Ovary (tissue), 7 donors: ENCODE measurements at regions not wholly inside any gene's neighbourhood (a gene's known extent, or its start where the extent isn't known, plus 50 kb on each side); places are given as distances from the start of the nearest gene placed in this dataset.

Experiments
- DNase-seq, 5 donors: peaks; one replicate each; pipeline ENCODE4 v3.0.0-alpha.2; 2019 to 2020
- H3K27ac ChIP-seq, 2 donors: fragments of 200-600 bp; one replicate each; pipeline versions ENCODE4 v1.5.1 to v1.8.0; 2019 to 2022
- H3K27me3 ChIP-seq: fragments of 200-600 bp; one replicate; pipeline ENCODE4 v1.8.0; 2022
- H3K36me3 ChIP-seq: fragments of 200-600 bp; sonication (generic); one replicate; pipeline ENCODE4 v1.5.1; 2019
- H3K4me1 ChIP-seq: one replicate; pipeline ENCODE4 v1.8.1; 2013; ENCODE audit warnings: mild to moderate bottlenecking, moderate library complexity; ENCODE audit not compliant: insufficient read depth
- H3K4me3 ChIP-seq: fragments of 200-600 bp; sonication (generic); one replicate; pipeline ENCODE4 v1.5.1; 2017
- H3K9me3 ChIP-seq, 2 donors: fragments of 200-600 bp in 1 of 2; sonication (generic) in 1 of 2; one replicate each; pipeline versions ENCODE4 v1.5.1 to v1.8.1; 2013 to 2019; ENCODE audit warnings: mild to moderate bottlenecking in 1 of 2, moderate library complexity in 1 of 2
- EP300 ChIP-seq: sonication (generic); formaldehyde crosslinking; IDR thresholded peaks from one replicate; pipeline ENCODE4 v1.6.1; 2017; ENCODE audit warnings: antibody characterized with exemption
- POLR2A ChIP-seq: fragments of 450-650 bp; IDR thresholded peaks from one replicate; pipeline ENCODE4 v1.6.1; 2017; ENCODE audit warnings: antibody characterized with exemption, mild to moderate bottlenecking, moderate library complexity
- WGBS, 3 donors: extraction: QIAGEN DNeasy Blood & Tissue Kit in 1 of 3; methylation state at CpG; one replicate each; pipeline versions ENCODE4 v1.1.5 to v1.1.7; 2013 to 2017; 5-methylcytosine and 5-hydroxymethylcytosine counted together
- intact Hi-C, 4 donors: fragments of 100-400 bp; cut with DNase I; formaldehyde crosslinking; loops; one replicate each; pipeline versions ENCODE4 v1.11.0 to v1.15.1; 2022 to 2023
- TF ChIP-seq, protein P1 (sequence below), 3 donors: fragments of 450-650 bp in 2 of 3; fragments of 200-600 bp in 1 of 3; IDR thresholded peaks; one replicate each; pipeline versions ENCODE4 v1.5.1 to v1.8.0; 2016 to 2022; ENCODE audit warnings: antibody characterized with exemption in 3 of 3, mild to moderate bottlenecking in 1 of 3
- donor health status: DM: no; HTN: no; CAD: no; lungs with moderate emphysema.
- donor health status: DM: no; HTN: no; CAD: no.
- donor health status: Bipolar disorder and iron deficiency.
- donor health status: DM: no; HTN: no; CAD: no.
- donor health status: DM: yes; HTN: yes; CAD: no.

DNA sequence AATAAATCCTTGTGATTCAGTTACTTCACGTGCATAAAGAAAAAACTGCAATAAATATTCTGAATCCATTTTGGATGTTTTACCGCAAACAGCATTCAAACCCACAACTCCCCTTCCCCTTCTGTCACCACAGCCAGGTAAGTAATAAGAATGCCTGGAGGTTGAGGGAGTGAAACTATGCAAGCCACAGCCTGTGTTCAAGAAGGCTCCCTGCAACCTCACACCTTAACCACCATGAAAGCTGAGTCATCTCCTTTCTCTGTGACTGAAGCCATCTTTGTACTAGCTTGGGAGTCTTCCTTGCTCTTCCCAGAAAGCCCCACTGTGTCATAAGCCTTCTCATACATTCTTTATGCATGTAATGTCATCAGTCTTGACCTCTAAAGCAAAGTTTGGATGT, 297.0 kb upstream of the PUDP start:
- TF ChIP-seq EP300 (no peak), POLR2A (no peak)
- TF ChIP-seq, protein P1, sequence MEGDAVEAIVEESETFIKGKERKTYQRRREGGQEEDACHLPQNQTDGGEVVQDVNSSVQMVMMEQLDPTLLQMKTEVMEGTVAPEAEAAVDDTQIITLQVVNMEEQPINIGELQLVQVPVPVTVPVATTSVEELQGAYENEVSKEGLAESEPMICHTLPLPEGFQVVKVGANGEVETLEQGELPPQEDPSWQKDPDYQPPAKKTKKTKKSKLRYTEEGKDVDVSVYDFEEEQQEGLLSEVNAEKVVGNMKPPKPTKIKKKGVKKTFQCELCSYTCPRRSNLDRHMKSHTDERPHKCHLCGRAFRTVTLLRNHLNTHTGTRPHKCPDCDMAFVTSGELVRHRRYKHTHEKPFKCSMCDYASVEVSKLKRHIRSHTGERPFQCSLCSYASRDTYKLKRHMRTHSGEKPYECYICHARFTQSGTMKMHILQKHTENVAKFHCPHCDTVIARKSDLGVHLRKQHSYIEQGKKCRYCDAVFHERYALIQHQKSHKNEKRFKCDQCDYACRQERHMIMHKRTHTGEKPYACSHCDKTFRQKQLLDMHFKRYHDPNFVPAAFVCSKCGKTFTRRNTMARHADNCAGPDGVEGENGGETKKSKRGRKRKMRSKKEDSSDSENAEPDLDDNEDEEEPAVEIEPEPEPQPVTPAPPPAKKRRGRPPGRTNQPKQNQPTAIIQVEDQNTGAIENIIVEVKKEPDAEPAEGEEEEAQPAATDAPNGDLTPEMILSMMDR (IDR thresholded peaks at IDR 0.05) = no peak
- Histone ChIP-seq H3K27ac (no peak overlapping the region), H3K4me1 (no peaks in the 10 kb centered on the region), H3K9me3 (no peaks in the 10 kb centered on the region), H3K27me3 (no peaks in the 10 kb centered on the region), H3K36me3 (no peaks in the 10 kb centered on the region), H3K4me3 (no peak overlapping the region)
- intact Hi-C loops = no loop called here
- no peak for DNase-seq
- WGBS, 3 donors = 71 to 88% (median 76%) methylated on average over 2 of the region's 2 CpGs

DNA sequence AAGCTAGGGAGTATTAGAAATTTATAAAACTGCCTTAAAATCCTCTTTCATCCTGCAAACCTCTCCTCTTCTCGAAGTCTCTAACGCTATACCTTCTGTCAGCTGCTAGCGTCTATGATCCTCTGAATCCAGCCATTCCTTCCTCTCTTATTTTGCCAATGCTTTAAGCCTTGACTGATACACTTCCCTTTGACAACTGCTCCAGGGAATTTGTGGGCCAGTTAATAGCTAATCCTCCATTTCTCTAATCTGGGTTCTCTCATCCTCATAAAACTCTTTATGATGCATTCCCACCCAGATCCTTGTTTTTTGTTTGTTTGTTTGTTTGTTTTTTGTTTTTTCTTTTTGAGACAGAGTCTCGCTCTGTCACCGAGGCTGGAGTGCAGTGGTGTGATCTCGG, 293.6 kb upstream of the PUDP start:
- no peaks in the 10 kb centered on the region for H3K36me3 ChIP-seq
- intact Hi-C loops = no loop called here
- H3K9me3 ChIP-seq = no peaks in the 10 kb centered on the region
- TF ChIP-seq EP300 = no peak
- no peak for TF ChIP-seq POLR2A
- TF ChIP-seq, protein P1 (IDR thresholded peaks at IDR 0.05) = no peak
- H3K4me3 ChIP-seq = no peak overlapping the region
- no peak for DNase-seq
- no peaks in the 10 kb centered on the region for H3K4me1 ChIP-seq
- 87 to 90% (median 90%) methylated on average over 6 of the region's 6 CpGs for WGBS, 3 donors
- H3K27ac ChIP-seq = no peak overlapping the region
- H3K27me3 ChIP-seq = no peaks in the 10 kb centered on the region

DNA sequence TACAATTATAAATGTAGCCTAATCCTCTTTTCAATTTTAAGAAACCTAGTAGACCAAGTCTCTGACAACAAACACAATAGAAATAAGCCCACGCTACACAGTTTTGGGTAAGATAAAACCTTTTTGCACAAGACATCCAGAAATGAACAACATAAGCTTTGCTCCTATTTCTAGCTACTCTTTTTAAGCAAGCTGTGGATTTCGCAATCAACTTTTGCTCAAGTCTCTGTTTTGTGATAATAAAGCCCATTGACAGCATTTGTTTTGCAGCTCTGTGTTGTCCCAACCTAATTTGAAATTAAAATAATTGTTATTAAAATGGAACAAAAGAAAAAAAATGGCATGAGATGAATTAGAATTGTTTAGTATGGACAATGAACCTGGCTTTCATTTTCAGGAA, 287.9 kb upstream of the PUDP start:
- no peaks in the 10 kb centered on the region for H3K9me3 ChIP-seq
- WGBS, 3 donors = 65 to 77% (median 77%) methylated on average over 2 of the region's 2 CpGs

DNA sequence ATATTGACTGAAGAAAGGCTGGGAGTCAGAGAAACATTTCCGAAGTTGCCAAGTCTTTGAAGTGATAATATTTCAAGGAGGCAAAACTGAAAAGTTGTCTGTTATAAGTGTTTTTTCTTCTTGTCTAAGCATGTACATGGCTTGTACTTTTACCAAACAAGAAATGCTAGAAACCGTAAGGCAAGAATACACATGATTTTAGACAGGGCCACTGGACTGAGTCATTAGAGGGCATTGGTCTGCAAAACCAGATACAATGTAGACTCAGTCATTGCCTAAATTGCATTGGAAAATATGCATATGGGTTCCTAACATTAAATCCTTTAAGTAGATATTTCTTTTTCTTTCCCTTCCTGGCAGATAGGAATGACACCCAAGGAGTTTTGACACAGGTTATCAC, 284.9 kb upstream of the PUDP start:
- Histone ChIP-seq H3K4me1 (no peaks in the 10 kb centered on the region), H3K4me3 (no peak overlapping the region), H3K27me3 (no peaks in the 10 kb centered on the region), H3K27ac (no peak overlapping the region), H3K9me3 (no peaks in the 10 kb centered on the region), H3K36me3 (no peaks in the 10 kb centered on the region)
- DNase-seq = no peak
- intact Hi-C loops = no loop called here
- 70 to 81% (median 76%) methylated on average over 2 of the region's 2 CpGs for WGBS, 3 donors
- TF ChIP-seq EP300 (no peak), POLR2A (no peak)
- TF ChIP-seq, protein P1 (IDR thresholded peaks at IDR 0.05) = no peak

More for the DNA sequence above, 287.9 kb upstream of the PUDP start:
- Histone ChIP-seq H3K36me3 (no peaks in the 10 kb centered on the region), H3K27me3 (no peaks in the 10 kb centered on the region), H3K4me1 (no peaks in the 10 kb centered on the region), H3K4me3 (no peak overlapping the region), H3K27ac (no peak overlapping the region)
- TF ChIP-seq EP300 (no peak), POLR2A (no peak)
- TF ChIP-seq, protein P1 (IDR thresholded peaks at IDR 0.05) = no peak
- no peak for DNase-seq
- intact Hi-C loops = no loop called here

DNA sequence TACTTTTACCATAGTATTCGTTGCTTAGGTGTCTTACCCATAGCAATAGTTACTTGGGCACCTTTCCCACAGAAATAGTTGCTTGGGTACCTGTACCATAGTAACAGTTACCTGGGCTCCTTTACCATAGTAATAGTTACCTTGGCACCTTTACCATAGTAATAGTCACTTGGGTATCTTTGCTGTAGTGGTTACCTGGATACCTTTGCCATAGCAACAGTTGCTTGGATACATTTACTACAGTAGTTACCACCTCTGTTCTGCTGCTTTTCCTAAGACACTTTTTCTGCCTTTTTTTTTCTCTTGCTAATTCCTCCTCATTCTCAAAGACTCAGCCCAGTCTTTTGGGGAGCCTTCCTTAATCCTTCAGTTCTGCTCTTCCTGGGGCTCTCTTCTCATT, 272.8 kb upstream of the PUDP start:
- no peaks in the 10 kb centered on the region for H3K9me3 ChIP-seq
- no peaks in the 10 kb centered on the region for H3K36me3 ChIP-seq
- H3K27ac ChIP-seq = no peak overlapping the region
- H3K4me1 ChIP-seq = no peaks in the 10 kb centered on the region
- no peak for TF ChIP-seq POLR2A
- TF ChIP-seq EP300 = no peak
- TF ChIP-seq, protein P1 (IDR thresholded peaks at IDR 0.05) = no peak
- DNase-seq = no peak
- WGBS, 3 donors = 69 to 78% (median 78%) methylated on average over 1 of the region's 1 CpG
- intact Hi-C loops = no loop called here
- H3K4me3 ChIP-seq = no peak overlapping the region
- no peaks in the 10 kb centered on the region for H3K27me3 ChIP-seq
